Neural cell (in vitro differentiated cells): ENCODE measurements at regions not wholly inside any gene's neighbourhood (a gene's known extent, or its start where the extent isn't known, plus 50 kb on each side); places are given as distances from the start of the nearest gene placed in this dataset.

Experiments
- CTCF ChIP-seq: fragments of 450-650 bp; IDR thresholded peaks from 2 replicates; pipeline ENCODE4 v1.5.1; 2014; ENCODE audit warnings: antibody characterized with exemption, mild to moderate bottlenecking, moderate library complexity; ENCODE audit not compliant: poor library complexity, severe bottlenecking
- EZH2 ChIP-seq: fragments of 200-600, 300-800 bp; shearing (Covaris generic), sonication (generic); IDR thresholded peaks from 2 replicates; pipeline ENCODE4 v1.6.1; 2014; ENCODE audit warnings: antibody characterized with exemption, low read length, borderline replicate concordance, mild to moderate bottlenecking; ENCODE audit not compliant: insufficient read depth, poor library complexity, severe bottlenecking
- POLR2AphosphoS5 ChIP-seq: IDR thresholded peaks from 2 replicates; pipeline ENCODE4 v1.6.1; 2012

- TF ChIP-seq POLR2AphosphoS5 (no peak), CTCF (no peak), EZH2 (no peak)
These were observed 203.6 kb downstream of the C12orf75 start for GRCh38 chr12:105534068-105534467.
